ENCODE measurements at regions not wholly inside any gene's neighbourhood (a gene's known extent, or its start where the extent isn't known, plus 50 kb on each side); places are given as distances from the start of the nearest gene placed in this dataset.
"Not testable (repeated sequence)": the region's sequence is repeated elsewhere in the genome, so short reads cannot be mapped to it uniquely, and the experiment has no call there.

- no peak for DNase-seq
Measured at GRCh38 chr2:160584972-160585494, 91.4 kb upstream of the RBMS1 start.

DNA sequence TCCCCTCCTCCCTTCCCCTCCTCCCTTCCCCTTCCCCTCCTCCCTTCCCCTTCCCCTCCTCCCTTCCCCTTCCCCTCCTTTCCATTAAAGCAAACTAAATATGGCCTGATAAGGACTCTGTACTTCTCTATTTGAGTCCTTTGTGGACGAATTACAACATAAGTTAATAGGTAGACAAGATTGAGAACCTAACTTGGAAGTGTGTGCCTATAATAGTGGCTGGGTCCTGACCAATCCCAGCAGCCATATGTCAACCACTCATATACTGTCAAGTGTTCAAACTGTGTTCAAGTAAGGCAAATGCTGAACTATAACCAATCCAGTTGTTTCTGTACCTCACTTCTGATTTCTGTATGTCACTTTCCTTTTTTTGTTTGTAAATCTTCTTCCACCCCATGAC, 97.1 kb upstream of the RBMS1 start:
- no peak for DNase-seq

DNA sequence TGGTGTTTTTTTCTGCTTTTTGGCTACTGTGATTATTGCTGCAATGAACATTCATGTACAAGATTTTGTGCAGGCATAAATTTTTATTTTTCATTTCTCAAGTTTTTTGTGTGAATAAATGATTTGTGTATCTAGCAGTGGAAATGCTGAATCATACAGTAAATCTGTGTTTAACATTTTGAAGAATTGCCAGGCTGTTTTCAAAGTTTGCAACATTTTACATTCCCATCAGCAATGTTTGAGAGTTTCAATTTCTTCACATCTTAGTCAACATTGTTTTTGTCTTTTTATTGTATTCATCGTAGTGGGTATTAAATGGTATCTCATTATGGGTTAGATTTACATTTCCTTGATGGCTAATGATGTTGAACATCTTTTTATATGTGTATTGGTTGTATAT, 98.8 kb upstream of the RBMS1 start:
- DNase-seq, result no peak

- no peak for DNase-seq
Measured at GRCh38 chr2:160592993-160593392, 99.4 kb upstream of the RBMS1 start.

GRCh38 chr2:160596441-160596840, 102.8 kb upstream of the RBMS1 start:
- no peak for DNase-seq

DNA sequence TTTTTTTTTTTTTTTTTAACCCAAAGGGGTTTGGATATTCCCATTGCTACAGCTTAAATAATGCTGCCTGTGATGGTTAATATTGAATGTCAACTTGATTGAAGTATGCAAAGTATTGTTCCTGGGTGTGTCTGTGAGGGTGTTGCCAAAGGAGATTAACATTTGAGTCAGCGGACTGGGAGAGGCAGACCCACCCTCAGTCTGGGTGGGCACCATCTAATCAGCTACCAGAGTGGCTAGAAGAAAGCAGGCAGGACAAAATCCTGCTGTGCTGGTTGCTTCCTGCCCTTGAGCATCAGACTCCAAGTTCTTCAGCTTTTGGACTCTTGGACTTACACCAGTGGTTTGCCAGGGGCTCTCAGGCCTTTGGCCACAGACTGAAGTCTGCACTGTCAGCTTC, 106.8 kb upstream of the RBMS1 start:
- DNase-seq, result not testable (repeated sequence)

- DNase-seq, result no peak
Measured at GRCh38 chr2:160602073-160602472, 108.5 kb upstream of the RBMS1 start.

GRCh38 chr2:160603771-160604510, 110.3 kb upstream of the RBMS1 start:
- DNase-seq, result no peak

DNA sequence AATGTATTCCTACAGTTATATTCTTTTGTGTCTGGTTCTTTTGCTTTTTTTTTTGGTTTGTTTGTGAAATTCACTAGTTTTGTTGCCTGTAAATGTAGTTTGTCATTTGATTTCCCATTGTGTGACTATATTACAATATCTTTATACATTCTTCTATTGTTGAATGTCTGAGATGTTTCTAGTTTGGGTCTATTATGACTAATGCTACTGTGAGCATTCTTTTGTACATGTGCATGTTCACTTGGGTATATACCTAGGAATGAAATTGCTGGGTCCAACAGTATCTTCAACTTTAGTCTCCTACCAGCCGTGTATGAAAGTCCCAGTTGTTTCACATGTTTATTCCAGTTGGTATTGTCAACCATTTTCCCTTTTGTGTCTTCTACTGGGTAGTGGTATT, 112.7 kb upstream of the RBMS1 start:
- no peak for DNase-seq

DNA sequence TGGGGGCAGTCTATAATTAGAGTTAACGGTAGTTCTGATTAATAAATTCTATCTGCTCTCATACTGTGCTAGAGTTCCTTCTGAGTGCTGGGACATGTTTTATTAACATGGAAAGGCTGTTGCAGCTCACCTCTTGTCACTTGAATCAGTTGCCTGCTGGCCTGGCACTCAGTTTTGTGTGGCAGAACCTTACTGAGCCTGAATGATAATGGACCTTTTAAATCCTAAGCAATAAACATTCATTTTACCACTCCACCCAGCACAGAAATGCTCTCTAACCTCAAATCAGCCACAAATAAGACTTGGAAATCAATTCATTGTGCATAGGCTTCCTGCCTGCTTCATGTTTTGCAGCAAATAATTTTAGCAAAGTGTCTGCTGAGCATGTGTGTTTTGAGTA, 115.0 kb upstream of the RBMS1 start:
- DNase-seq, result no peak

GRCh38 chr2:160609346-160609745, 115.7 kb upstream of the RBMS1 start:
- DNase-seq, result no peak

- DNase-seq, result no peak
Measured at GRCh38 chr2:160610041-160610440, 116.4 kb upstream of the RBMS1 start.

DNA sequence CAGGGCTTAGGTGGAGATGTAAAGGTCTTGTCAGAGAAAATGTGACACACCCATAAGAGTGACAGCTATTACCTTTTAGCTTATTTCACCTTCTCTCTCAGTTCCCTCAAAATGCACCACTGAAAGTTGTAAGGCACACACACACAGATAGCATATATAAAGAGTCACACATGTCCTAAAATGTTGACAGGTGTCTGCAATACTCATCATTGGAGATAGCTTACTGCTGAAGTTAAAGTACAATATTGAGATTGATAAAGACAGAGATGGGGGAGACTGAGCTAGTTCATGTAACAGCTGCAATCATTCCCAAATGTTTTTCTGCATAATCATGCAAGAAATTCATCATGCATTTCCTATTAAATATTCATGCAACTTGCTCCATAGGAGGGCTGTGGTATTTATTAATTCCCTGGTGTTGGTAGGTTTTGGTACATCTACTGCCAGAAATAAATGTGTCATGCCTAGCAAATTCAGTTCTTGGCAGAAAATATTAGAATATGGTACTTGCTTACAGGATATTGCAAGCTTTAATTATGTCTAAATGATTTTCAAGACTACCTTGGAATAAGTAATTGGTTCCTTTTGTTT, 118.8 kb upstream of the RBMS1 start:
- no peak for DNase-seq

- DNase-seq, result no peak
Measured at GRCh38 chr2:160613466-160614153, 120.0 kb upstream of the RBMS1 start.

DNA sequence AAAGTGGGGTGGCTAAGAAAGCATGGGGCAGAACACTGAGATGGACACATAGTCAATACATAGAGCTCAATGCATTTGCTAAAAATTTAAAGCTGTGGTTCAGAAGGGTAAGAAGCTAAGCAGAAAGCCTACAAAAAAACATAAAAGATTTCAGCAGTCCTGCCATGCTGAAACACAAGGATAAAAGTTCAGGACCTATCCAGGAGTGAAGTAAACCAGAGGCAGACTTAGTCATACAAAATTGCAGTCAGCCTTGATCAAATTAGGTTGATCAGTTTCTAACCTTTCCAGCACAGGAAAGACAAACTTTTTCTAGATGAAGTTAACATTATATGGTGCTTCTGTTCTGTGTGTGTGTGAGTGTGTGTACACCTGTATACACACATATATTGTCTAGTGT, 120.8 kb upstream of the RBMS1 start:
- DNase-seq, result no peak

GRCh38 chr2:160615706-160616105, 122.1 kb upstream of the RBMS1 start:
- no peak for DNase-seq

DNA sequence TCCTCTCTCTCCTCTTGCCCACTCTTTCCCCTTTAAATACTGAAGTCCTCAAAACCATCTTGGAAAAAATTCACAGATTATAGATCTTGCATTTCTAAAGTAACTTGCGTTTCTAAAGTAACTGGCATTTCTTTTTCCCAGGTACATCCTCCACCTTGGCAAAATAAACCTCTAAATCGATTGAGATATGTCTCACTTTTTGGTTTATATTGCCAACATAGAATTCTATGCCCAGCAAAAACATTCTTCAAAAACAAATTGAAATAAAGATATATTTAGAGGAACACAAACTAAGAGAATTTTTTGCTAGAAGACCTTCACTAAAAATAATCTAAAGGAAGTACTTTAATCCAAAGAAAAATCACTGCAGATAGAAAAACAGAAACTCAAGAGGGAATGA, 122.5 kb upstream of the RBMS1 start:
- no peak for DNase-seq

GRCh38 chr2:160621748-160622147, 128.1 kb upstream of the RBMS1 start:
- no peak for DNase-seq

DNA sequence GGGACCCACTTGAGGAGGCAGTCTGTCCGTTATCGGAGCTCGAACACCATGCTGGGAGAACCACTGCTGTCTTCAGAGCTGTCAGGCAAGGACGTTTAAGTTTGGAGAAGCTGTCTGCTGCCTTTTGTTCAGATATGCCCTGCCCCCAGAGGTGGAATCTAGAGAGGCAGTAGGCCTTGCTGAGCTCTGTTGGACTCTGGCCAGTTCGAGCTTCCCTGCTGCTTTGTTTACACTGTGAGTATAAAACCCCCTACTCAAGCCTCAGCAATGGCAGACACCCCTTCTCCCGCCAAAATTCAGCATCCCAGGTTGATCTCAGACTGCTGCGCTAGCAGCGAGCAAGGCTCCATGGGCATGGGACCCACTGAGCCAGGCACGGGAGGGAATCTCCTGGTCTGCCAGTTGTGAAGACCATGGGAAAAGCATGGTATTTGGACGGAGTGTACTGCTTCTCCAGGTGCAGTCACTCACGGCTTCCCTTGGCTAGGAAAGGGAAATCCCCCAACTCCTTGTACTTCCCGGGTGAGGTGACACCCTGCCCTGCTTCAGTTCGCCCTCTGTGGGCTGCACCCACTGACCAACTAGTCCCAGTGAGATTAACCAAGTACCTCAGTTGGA, 134.5 kb upstream of the RBMS1 start:
- not testable (repeated sequence) for DNase-seq

GRCh38 chr2:160628811-160629210, 135.2 kb upstream of the RBMS1 start:
- no peak for DNase-seq

DNA sequence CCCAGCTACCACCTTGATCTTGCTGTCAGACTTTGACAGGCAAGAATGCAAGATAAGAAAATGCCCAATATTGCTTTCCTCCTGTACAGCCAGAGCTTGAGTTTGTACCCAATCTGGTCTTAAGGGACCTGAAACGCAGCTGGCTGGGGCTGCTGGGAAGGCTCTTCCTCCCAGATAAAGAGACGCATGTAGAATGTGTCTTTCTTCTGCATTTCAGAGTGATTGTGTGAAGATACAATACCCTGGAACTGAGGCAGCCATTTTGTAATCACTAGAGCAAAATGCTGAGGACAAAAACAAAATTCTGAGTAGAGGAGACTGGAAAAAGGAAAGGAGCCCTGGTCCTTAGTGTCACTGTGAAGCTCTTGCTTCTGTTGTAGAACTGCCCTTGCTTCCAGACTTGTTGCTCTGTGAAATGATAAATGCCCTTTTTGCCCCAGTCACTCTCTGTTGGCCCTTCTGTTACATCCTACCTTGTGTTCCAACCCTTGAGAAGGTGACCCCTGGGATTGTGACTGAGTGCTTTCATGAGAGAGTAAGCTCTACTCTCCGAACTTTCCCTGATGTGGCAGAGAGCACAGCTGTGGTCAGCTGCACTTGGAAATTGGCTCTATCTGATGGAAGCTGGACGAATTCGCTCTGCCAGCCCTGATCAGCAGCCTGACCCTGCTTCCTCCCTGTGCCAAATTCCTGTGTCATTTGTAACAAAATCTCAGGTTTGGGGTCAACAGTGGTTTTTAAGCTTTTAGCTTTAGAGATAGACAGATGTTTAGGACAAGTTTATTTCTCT, 137.4 kb upstream of the RBMS1 start:
- DNase-seq, result no peak

GRCh38 chr2:160632084-160632975, 138.7 kb upstream of the RBMS1 start:
- no peak for DNase-seq
